ENCODE measurements at regions not wholly inside any gene's neighbourhood (a gene's known extent, or its start where the extent isn't known, plus 50 kb on each side); places are given as distances from the start of the nearest gene placed in this dataset.

DNA sequence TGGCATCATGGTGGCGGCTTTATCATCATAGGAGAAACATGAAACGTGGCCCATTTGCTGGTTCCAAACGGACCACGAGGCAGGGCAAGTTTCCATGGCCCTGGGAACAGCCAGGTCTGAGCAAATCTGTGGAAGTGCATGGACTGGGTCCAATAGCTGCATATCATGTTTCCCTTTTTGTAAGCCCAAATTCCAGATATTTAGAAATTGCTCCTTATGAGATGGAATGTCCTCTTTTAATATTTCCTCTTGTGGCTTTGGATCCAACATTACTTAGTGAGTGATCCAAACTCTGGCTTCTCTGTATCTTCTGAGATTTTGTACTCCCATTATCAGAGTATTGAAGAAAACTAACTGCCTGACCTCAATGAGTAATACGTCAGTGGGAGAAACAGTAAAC, 79.8 kb upstream of the FBXL7 start:
- no peaks in the 10 kb centered on the region for H3K36me3 ChIP-seq (replicated peaks)
- no peak for DNase-seq
- H3K4me3 ChIP-seq (ENCODE audit: low read depth, low read length) = no peak overlapping the region
- H3K27ac ChIP-seq = no peak overlapping the region
- in situ Hi-C loops (cut with HindIII; ENCODE audit: low pct_ligation_motif_present, low sequenced_read_pairs) = no loop called here
- TF ChIP-seq, protein P1, sequence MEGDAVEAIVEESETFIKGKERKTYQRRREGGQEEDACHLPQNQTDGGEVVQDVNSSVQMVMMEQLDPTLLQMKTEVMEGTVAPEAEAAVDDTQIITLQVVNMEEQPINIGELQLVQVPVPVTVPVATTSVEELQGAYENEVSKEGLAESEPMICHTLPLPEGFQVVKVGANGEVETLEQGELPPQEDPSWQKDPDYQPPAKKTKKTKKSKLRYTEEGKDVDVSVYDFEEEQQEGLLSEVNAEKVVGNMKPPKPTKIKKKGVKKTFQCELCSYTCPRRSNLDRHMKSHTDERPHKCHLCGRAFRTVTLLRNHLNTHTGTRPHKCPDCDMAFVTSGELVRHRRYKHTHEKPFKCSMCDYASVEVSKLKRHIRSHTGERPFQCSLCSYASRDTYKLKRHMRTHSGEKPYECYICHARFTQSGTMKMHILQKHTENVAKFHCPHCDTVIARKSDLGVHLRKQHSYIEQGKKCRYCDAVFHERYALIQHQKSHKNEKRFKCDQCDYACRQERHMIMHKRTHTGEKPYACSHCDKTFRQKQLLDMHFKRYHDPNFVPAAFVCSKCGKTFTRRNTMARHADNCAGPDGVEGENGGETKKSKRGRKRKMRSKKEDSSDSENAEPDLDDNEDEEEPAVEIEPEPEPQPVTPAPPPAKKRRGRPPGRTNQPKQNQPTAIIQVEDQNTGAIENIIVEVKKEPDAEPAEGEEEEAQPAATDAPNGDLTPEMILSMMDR (IDR thresholded peaks at IDR 0.05; ENCODE audit: low read depth, low read length, missing control alignments) = no peak
- no peaks in the 10 kb centered on the region for H3K27me3 ChIP-seq (replicated peaks)

DNA sequence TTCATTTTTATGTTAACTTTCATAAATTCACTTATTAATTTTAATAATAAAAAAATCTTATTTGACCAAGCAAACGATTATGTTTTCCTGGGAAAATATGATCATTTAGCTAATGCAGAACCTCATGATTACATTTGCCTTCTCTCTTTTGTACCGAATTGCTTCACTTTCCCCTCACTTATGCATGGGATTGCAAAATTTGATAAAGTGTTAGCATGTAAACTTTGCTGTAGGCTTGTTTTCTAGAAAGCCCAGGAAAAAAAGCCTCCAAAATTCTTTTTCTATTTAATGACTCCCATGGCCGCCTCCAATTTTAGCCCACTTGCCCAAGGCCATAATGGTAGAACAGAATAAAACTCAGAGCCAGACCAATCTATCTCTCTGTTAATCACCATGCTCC, 82.8 kb upstream of the FBXL7 start:
- Histone ChIP-seq H3K4me3 (ENCODE audit: low read depth, low read length) (no peak overlapping the region), H3K27me3 (replicated peaks) (no peaks in the 10 kb centered on the region), H3K27ac (no peak overlapping the region), H3K36me3 (replicated peaks) (no peaks in the 10 kb centered on the region)
- DNase-seq = no peak
- TF ChIP-seq, protein P1 (IDR thresholded peaks at IDR 0.05; ENCODE audit: low read depth, low read length, missing control alignments) = no peak
- in situ Hi-C loops (cut with HindIII; ENCODE audit: low pct_ligation_motif_present, low sequenced_read_pairs) = no loop called here

- Histone ChIP-seq H3K27me3 (replicated peaks) (no peaks in the 10 kb centered on the region), H3K36me3 (replicated peaks) (no peaks in the 10 kb centered on the region), H3K4me3 (ENCODE audit: low read depth, low read length) (no peak overlapping the region), H3K27ac (no peak overlapping the region)
- TF ChIP-seq, protein P1 (IDR thresholded peaks at IDR 0.05; ENCODE audit: low read depth, low read length, missing control alignments) = no peak
- DNase-seq = no peak
- in situ Hi-C loops (cut with HindIII; ENCODE audit: low pct_ligation_motif_present, low sequenced_read_pairs) = no loop called here
Observed at GRCh38 chr5:15406478-15406877, 93.5 kb upstream of the FBXL7 start.

DNA sequence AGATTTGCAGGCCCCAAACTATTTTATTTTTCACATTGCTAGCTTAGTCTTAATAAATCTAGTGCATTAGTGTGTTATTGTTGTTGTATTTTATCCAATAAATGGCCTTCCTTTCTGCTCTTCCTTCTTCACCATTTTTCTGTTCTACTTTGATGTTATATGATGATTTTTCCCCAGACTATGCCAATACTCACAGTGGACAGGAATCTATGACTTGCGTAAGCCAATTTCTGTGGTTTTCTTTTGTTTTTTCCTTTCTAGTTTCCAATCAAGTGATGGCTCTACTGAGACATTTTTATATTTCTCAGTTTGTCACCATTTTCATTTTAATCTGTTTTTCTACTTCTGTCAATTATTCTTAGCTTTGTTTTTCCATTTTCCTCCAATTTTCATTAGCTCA, 106.8 kb upstream of the FBXL7 start:
- TF ChIP-seq, protein P1 (IDR thresholded peaks at IDR 0.05; ENCODE audit: low read depth, low read length, missing control alignments) = no peak
- no peaks in the 10 kb centered on the region for H3K36me3 ChIP-seq (replicated peaks)
- no peak overlapping the region for H3K4me3 ChIP-seq (ENCODE audit: low read depth, low read length)
- no peak overlapping the region for H3K27ac ChIP-seq
- in situ Hi-C loops (cut with HindIII; ENCODE audit: low pct_ligation_motif_present, low sequenced_read_pairs) = no loop called here
- H3K27me3 ChIP-seq (replicated peaks) = no peaks in the 10 kb centered on the region
- no peak for DNase-seq

DNA sequence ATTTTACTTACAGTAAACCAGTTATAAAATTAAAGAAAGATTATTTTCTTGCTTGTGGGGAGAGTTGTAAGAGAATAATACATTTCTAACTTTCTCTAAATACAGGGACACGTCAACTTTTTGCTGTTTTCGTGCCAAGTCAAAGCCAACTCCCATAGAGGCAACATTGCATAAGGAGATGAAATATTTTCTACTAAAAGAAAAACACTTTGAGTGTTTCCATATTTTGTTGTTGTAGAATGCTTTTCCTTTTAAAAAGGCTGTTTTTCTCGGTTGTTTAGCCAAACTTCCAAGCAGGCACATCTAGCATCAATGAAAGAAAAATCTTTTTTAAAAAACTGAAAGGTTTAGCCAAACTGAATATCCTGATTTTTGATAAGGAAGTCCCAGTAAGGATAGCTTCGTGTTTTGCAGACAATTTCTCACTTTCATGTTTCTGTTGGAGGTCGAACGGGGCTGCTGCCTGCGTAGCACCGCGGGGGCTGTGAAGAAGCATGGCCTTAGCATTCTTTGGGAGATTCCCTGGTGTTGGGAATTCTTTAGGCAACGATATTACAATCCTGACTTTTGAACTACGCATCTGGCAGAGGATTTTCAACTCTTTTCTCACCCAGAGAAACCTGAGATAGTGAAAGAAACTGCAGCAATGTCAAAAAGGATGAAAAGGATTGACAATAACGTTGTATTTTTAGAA, 108.1 kb upstream of the FBXL7 start:
- no peak overlapping the region for H3K27ac ChIP-seq
- TF ChIP-seq, protein P1 (IDR thresholded peaks at IDR 0.05; ENCODE audit: low read depth, low read length, missing control alignments) = no peak
- no peaks in the 10 kb centered on the region for H3K27me3 ChIP-seq (replicated peaks)
- no peak overlapping the region for H3K4me3 ChIP-seq (ENCODE audit: low read depth, low read length)
- DNase-seq = no peak
- in situ Hi-C loops (cut with HindIII; ENCODE audit: low pct_ligation_motif_present, low sequenced_read_pairs) = no loop called here
- H3K36me3 ChIP-seq (replicated peaks) = no peaks in the 10 kb centered on the region

GRCh38 chr5:15388866-15389265, 111.1 kb upstream of the FBXL7 start:
- in situ Hi-C loops (cut with HindIII; ENCODE audit: low pct_ligation_motif_present, low sequenced_read_pairs) = no loop called here
- TF ChIP-seq, protein P1 (IDR thresholded peaks at IDR 0.05; ENCODE audit: low read depth, low read length, missing control alignments) = no peak
- DNase-seq = no peak

More at GRCh38 chr5:15388866-15389265, 111.1 kb upstream of the FBXL7 start:
- no peak overlapping the region for H3K4me3 ChIP-seq (ENCODE audit: low read depth, low read length)
- H3K27ac ChIP-seq = no peak overlapping the region
- no peaks in the 10 kb centered on the region for H3K36me3 ChIP-seq (replicated peaks)
- no peaks in the 10 kb centered on the region for H3K27me3 ChIP-seq (replicated peaks)

Data from brain microvascular endothelial cell (primary cell).